Prostate gland (tissue), 2 donors: ENCODE measurements at regions not wholly inside any gene's neighbourhood (a gene's known extent, or its start where the extent isn't known, plus 50 kb on each side); places are given as distances from the start of the nearest gene placed in this dataset.

Source experiments
- POLR2A ChIP-seq: fragments of 450-650 bp; IDR thresholded peaks from one replicate; pipeline ENCODE4 v1.6.1; 2016; ENCODE audit warnings: antibody characterized with exemption, mild to moderate bottlenecking
- TF ChIP-seq, protein P1 (sequence below), 4 experiments: fragments of 200-600 bp in 2 of 4; fragments of 450-650 bp in 2 of 4; sonication (generic) in 2 of 4; IDR thresholded peaks; 1 replicate in 3 of 4; 2 replicates in 1 of 4; pipeline ENCODE4 v1.5.1; 2016 to 2019; ENCODE audit warnings: antibody characterized with exemption in 4 of 4, mild to moderate bottlenecking in 2 of 4, moderate library complexity in 2 of 4

DNA sequence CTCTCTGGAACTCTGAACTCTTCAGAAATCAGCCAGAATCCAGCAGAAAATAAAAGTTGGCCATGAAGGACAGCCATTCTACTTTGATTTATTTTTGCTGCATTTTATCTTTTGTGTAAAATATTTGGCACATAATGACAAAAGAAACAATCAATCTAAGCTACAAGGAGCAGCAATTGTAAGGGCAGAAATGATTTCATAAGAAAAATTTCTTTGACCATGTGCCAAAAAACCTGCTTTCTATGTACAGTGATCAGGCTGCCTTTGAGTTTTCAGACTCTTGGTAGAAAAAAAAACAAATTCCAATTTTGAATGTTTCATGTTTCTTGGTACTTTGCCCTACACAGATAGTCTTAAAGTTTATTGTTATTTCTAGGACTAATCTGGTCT, 69.8 kb upstream of the SLC1A3 start:
- TF ChIP-seq, protein P1, sequence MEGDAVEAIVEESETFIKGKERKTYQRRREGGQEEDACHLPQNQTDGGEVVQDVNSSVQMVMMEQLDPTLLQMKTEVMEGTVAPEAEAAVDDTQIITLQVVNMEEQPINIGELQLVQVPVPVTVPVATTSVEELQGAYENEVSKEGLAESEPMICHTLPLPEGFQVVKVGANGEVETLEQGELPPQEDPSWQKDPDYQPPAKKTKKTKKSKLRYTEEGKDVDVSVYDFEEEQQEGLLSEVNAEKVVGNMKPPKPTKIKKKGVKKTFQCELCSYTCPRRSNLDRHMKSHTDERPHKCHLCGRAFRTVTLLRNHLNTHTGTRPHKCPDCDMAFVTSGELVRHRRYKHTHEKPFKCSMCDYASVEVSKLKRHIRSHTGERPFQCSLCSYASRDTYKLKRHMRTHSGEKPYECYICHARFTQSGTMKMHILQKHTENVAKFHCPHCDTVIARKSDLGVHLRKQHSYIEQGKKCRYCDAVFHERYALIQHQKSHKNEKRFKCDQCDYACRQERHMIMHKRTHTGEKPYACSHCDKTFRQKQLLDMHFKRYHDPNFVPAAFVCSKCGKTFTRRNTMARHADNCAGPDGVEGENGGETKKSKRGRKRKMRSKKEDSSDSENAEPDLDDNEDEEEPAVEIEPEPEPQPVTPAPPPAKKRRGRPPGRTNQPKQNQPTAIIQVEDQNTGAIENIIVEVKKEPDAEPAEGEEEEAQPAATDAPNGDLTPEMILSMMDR (IDR thresholded peaks at IDR 0.05): no peak
- no peak for TF ChIP-seq POLR2A
